ENCODE measurements at regions not wholly inside any gene's neighbourhood (a gene's known extent, or its start where the extent isn't known, plus 50 kb on each side); places are given as distances from the start of the nearest gene placed in this dataset.

DNA sequence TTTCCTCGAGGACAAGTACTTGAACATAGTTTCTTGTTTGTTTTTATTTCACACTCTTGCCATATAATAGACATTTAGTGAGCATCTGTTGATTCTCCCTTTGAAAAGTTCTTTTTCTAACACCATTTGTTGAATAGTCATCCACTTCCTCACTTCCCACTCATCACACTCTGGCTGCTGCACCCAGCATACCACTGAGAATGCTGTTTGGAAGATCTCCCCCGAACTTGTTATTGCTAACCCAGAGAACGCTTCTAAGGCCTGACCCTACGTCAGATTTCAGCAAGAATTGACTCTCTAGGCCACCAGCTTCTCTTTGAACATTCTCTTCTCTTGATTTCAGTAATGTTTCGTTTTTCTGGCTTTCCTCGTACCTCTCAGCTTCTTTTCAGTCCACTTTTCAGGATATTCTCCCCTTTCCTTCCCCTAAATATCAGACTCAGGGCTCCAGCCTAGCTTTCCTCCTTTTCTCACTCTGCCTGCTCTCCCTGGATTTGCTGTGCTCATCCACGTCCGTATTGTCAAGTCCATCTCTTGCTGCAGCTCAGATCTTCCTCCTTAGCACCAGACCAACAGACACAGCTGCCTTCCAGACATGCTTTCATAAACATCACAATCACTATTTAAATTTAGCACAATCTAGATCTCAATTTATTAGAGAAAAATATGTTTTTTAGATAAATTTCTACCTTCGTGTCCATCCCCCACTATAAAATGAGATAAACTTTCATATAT, 94.0 kb upstream of the SLC38A4 start:
- intact Hi-C loops (cut with DNase I; ENCODE audit: low total_unique reads) = no loop called here
- TF ChIP-seq, protein P1, sequence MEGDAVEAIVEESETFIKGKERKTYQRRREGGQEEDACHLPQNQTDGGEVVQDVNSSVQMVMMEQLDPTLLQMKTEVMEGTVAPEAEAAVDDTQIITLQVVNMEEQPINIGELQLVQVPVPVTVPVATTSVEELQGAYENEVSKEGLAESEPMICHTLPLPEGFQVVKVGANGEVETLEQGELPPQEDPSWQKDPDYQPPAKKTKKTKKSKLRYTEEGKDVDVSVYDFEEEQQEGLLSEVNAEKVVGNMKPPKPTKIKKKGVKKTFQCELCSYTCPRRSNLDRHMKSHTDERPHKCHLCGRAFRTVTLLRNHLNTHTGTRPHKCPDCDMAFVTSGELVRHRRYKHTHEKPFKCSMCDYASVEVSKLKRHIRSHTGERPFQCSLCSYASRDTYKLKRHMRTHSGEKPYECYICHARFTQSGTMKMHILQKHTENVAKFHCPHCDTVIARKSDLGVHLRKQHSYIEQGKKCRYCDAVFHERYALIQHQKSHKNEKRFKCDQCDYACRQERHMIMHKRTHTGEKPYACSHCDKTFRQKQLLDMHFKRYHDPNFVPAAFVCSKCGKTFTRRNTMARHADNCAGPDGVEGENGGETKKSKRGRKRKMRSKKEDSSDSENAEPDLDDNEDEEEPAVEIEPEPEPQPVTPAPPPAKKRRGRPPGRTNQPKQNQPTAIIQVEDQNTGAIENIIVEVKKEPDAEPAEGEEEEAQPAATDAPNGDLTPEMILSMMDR (IDR thresholded peaks at IDR 0.05) = no peak
- no peak for TF ChIP-seq EP300 (IDR thresholded peaks at IDR 0.05; ENCODE audit: low read depth)
- TF ChIP-seq POLR2AphosphoS5 (IDR thresholded peaks at IDR 0.05) = no peak
- no peak for TF ChIP-seq POLR2A (IDR thresholded peaks at IDR 0.05)
- in situ Hi-C loops (cut with MboI; ENCODE audit: low pct_ligation_motif_present in 1 of 4, low pct_unique_long_range_greater_than_20kb in 1 of 4, low sequenced_read_pairs in 3 of 4) = no loop called here
- no peaks in the 10 kb centered on the region for H3K27me3 ChIP-seq
- 68 to 78% methylated on average over 9 of the region's 9 CpGs for WGBS, 2 donors (ENCODE audit: low coverage in 1 of 2)
- H3K36me3 ChIP-seq = no peaks in the 10 kb centered on the region
- H3K4me3 ChIP-seq = no peak overlapping the region
- no peak for DNase-seq
- no peaks in the 10 kb centered on the region for H3K4me1 ChIP-seq
- no peak overlapping the region for H3K27ac ChIP-seq
- no peaks in the 10 kb centered on the region for H3K9me3 ChIP-seq

- WGBS, 2 donors (ENCODE audit: low coverage in 1 of 2) = 88 to 91% methylated on average over 1 of the region's 1 CpG
- in situ Hi-C loops (cut with MboI; ENCODE audit: low pct_ligation_motif_present in 1 of 4, low pct_unique_long_range_greater_than_20kb in 1 of 4, low sequenced_read_pairs in 3 of 4) (no loop called here), intact Hi-C loops (cut with DNase I; ENCODE audit: low total_unique reads) (no loop called here)
- Histone ChIP-seq H3K4me3 (no peak overlapping the region), H3K27me3 (no peaks in the 10 kb centered on the region), H3K36me3 (no peaks in the 10 kb centered on the region), H3K27ac (no peak overlapping the region), H3K4me1 (no peaks in the 10 kb centered on the region), H3K9me3 (no peaks in the 10 kb centered on the region)
- TF ChIP-seq, protein P1 (IDR thresholded peaks at IDR 0.05) = no peak
- TF ChIP-seq POLR2A (IDR thresholded peaks at IDR 0.05) (no peak), EP300 (IDR thresholded peaks at IDR 0.05; ENCODE audit: low read depth) (no peak), POLR2AphosphoS5 (IDR thresholded peaks at IDR 0.05) (no peak)
- DNase-seq = no peak
Measured at GRCh38 chr12:46920499-46920898, 94.7 kb upstream of the SLC38A4 start.

GRCh38 chr12:46921048-46921763, 95.4 kb upstream of the SLC38A4 start:
- intact Hi-C loops (cut with DNase I; ENCODE audit: low total_unique reads) (no loop called here), in situ Hi-C loops (cut with MboI; ENCODE audit: low pct_ligation_motif_present in 1 of 4, low pct_unique_long_range_greater_than_20kb in 1 of 4, low sequenced_read_pairs in 3 of 4) (no loop called here)
- no peak for DNase-seq

DNA sequence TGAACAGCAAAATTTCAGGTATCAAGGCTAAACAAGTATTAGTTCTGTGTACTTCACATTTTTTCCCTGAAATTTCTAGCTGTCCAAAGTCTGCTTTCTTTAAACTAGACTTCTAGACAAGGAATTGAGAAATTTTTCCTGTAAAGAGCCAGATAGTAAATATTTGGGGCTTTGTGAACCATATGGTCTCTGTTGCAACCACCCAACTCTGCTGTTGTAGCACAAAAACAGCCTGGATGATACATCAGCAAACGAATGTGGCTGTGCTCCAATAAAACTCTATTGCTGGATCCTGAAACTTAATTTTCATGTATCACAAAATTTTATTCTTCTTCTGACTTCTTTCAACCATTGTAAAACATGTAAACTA, 96.0 kb upstream of the SLC38A4 start:
- in situ Hi-C loops (cut with MboI; ENCODE audit: low pct_ligation_motif_present in 1 of 4, low pct_unique_long_range_greater_than_20kb in 1 of 4, low sequenced_read_pairs in 3 of 4) (no loop called here), intact Hi-C loops (cut with DNase I; ENCODE audit: low total_unique reads) (loop anchor here (2.0 kb wide), 1 partner anchor 23 kb away; no protein-coding TSS in a partner anchor)
- Histone ChIP-seq H3K27ac (peak overlapping the region in 2 of 4 donors; percentile 17 to 24), H3K36me3 (no peaks in the 10 kb centered on the region), H3K27me3 (no peaks in the 10 kb centered on the region), H3K4me3 (no peak overlapping the region), H3K4me1 (no peaks in the 10 kb centered on the region), H3K9me3 (no peaks in the 10 kb centered on the region)
- WGBS, 2 donors (ENCODE audit: low coverage in 1 of 2) = 57 to 80% methylated on average over 1 of the region's 1 CpG
- DNase-seq = no peak
- TF ChIP-seq EP300 (IDR thresholded peaks at IDR 0.05; ENCODE audit: low read depth) = no peak

More at GRCh38 chr12:46921048-46921763, 95.4 kb upstream of the SLC38A4 start:
- no peaks in the 10 kb centered on the region for H3K9me3 ChIP-seq
- no peaks in the 10 kb centered on the region for H3K36me3 ChIP-seq
- no peak for TF ChIP-seq POLR2AphosphoS5 (IDR thresholded peaks at IDR 0.05)
- 76 to 89% methylated on average over 3 of the region's 3 CpGs for WGBS, 2 donors (ENCODE audit: low coverage in 1 of 2)
- H3K27me3 ChIP-seq = no peaks in the 10 kb centered on the region
- H3K27ac ChIP-seq = peak overlapping the region in 2 of 4 donors; percentile 17 to 24
- no peak overlapping the region for H3K4me3 ChIP-seq
- no peaks in the 10 kb centered on the region for H3K4me1 ChIP-seq

- in situ Hi-C loops (cut with MboI; ENCODE audit: low pct_ligation_motif_present in 1 of 4, low pct_unique_long_range_greater_than_20kb in 1 of 4, low sequenced_read_pairs in 3 of 4) (loop anchor here in 3 of 4 donors (25.0 kb wide), 3 partner anchors 239 to 589 kb away; partner anchors contain the start of gene SLC38A2 (in 1 of the 3)), intact Hi-C loops (cut with DNase I; ENCODE audit: low total_unique reads) (no loop called here)
- Histone ChIP-seq H3K27me3 (no peaks in the 10 kb centered on the region), H3K4me3 (no peak overlapping the region), H3K9me3 (no peaks in the 10 kb centered on the region), H3K36me3 (no peaks in the 10 kb centered on the region), H3K27ac (no peak overlapping the region), H3K4me1 (no peaks in the 10 kb centered on the region)
- TF ChIP-seq POLR2AphosphoS5 (IDR thresholded peaks at IDR 0.05) (no peak), EP300 (IDR thresholded peaks at IDR 0.05; ENCODE audit: low read depth) (no peak), POLR2A (IDR thresholded peaks at IDR 0.05) (no peak)
- TF ChIP-seq, protein P1 (IDR thresholded peaks at IDR 0.05) = no peak
- no peak for DNase-seq
- whole genome bisulfite sequencing, 2 donors (ENCODE audit: low coverage in 1 of 2) = 64 to 83% methylated on average over 2 of the region's 2 CpGs
Measured at GRCh38 chr12:46926526-46926925, 100.7 kb upstream of the SLC38A4 start.

Data from transverse colon (tissue), 4 donors.